ENCODE measurements at regions not wholly inside any gene's neighbourhood (a gene's known extent, or its start where the extent isn't known, plus 50 kb on each side); places are given as distances from the start of the nearest gene placed in this dataset.

GRCh38 chr9:16033921-16034691 lies 481.3 kb downstream of the CCDC171 start:
- H3K4me3 ChIP-seq = no peak overlapping the region
- TF ChIP-seq, protein P1, sequence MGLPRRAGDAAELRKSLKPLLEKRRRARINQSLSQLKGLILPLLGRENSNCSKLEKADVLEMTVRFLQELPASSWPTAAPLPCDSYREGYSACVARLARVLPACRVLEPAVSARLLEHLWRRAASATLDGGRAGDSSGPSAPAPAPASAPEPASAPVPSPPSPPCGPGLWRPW (IDR thresholded peaks at IDR 0.05) = no peak
- TF ChIP-seq FOXS1 (CRISPR knock-in tag; IDR thresholded peaks at IDR 0.05) (no peak), MAFK (IDR thresholded peaks at IDR 0.05; ENCODE audit: partially characterized antibody) (no peak), ZNF302 (CRISPR knock-in tag; IDR thresholded peaks at IDR 0.05) (no peak), EP300 (IDR thresholded peaks at IDR 0.05) (no peak), TP53 (CRISPR knock-in tag; IDR thresholded peaks at IDR 0.05) (no peak), TFCP2L1 (CRISPR knock-in tag; IDR thresholded peaks at IDR 0.05) (no peak), JUNB (IDR thresholded peaks at IDR 0.05) (no peak), CBX2 (IDR thresholded peaks at IDR 0.05; ENCODE audit: borderline replicate concordance, low read depth) (no peak), BHLHE40 (IDR thresholded peaks at IDR 0.05; ENCODE audit: low read depth, low read length) (no peak), RAD21 (conservative IDR thresholded peaks at IDR 0.05 in 1 of 2, IDR thresholded peaks at IDR 0.05 in 1 of 2) (no peak), ZSCAN20 (CRISPR knock-in tag; IDR thresholded peaks at IDR 0.05) (no peak), ZC3H11A (IDR thresholded peaks at IDR 0.05) (no peak), NPAS2 (CRISPR knock-in tag; IDR thresholded peaks at IDR 0.05; ENCODE audit: borderline replicate concordance) (no peak)
- no peaks in the 10 kb centered on the region for H3K4me1 ChIP-seq
- no peak overlapping the region for H3K4me2 ChIP-seq
- no peaks in the 10 kb centered on the region for H3K9me3 ChIP-seq
- WGBS (ENCODE audit: missing lambda C conversion rate) = 68% methylated on average over 10 of the region's 10 CpGs
- DNase-seq (ENCODE audit: low read depth in 1 of 2, low spot score in 1 of 2) (no peak), FAIRE-seq (no peak), ATAC-seq (no peak)
- POLR2A ChIA-PET = no interaction called here
- CTCF ChIA-PET = interaction anchor here (1.5 kb wide), 1 partner anchor 611 kb away, joined by 4 read pairs; no protein-coding TSS in a partner anchor
- no peak overlapping the region for H3K27ac ChIP-seq

- H3K4me1 ChIP-seq = 0 out of 3 replicates have a peak, but pooled peaks cover 2% of the 10 kb centered on the region
- TF ChIP-seq ZSCAN20 (CRISPR knock-in tag; IDR thresholded peaks at IDR 0.05) (no peak), RAD21 (conservative IDR thresholded peaks at IDR 0.05 in 1 of 2, IDR thresholded peaks at IDR 0.05 in 1 of 2) (0 out of 5 replicates have a peak, but pooled peaks of 1 of the 2 experiments have one; percentile 5)
- DNase-seq (ENCODE audit: low read depth in 1 of 2, low spot score in 1 of 2) (no peak), FAIRE-seq (no peak), ATAC-seq (peak in 1 of 2 experiments; percentile 38; a peak in 2 of 6 replicates)
- H3K4me3 ChIP-seq = no peak overlapping the region
- ChIA-PET CTCF (interaction anchor here (1.2 kb wide), 1 partner anchor 165 kb away, joined by 3 read pairs; no protein-coding TSS in a partner anchor), POLR2A (no interaction called here)
- no peak overlapping the region for H3K27ac ChIP-seq
- no peak overlapping the region for H3K4me2 ChIP-seq
- H3K9me3 ChIP-seq = no peaks in the 10 kb centered on the region
- WGBS (ENCODE audit: missing lambda C conversion rate) = 61% methylated on average over 11 of the region's 11 CpGs
Measured at GRCh38 chr9:16039218-16039987, 486.6 kb downstream of the CCDC171 start.

GRCh38 chr9:16039988-16040761 lies 487.3 kb downstream of the CCDC171 start:
- ATAC-seq = peak in 1 of 2 experiments; percentile 69; a peak in 4 of 6 replicates
- CTCF ChIA-PET = interaction anchor here (0.6 to 1.5 kb wide), 4 partner anchors 151 to 875 kb away, joined by 3 to 4 read pairs (median 3); no protein-coding TSS in a partner anchor

More at GRCh38 chr9:16039988-16040761, 487.3 kb downstream of the CCDC171 start:
- TF ChIP-seq RAD21 (conservative IDR thresholded peaks at IDR 0.05 in 1 of 2, IDR thresholded peaks at IDR 0.05 in 1 of 2) (no peak), JUN (IDR thresholded peaks at IDR 0.05) (no peak), E2F6 (IDR thresholded peaks at IDR 0.05; ENCODE audit: borderline replicate concordance, low read depth) (no peak)
- POLR2A ChIA-PET = no interaction called here
- 69% methylated on average over 10 of the region's 10 CpGs for WGBS (ENCODE audit: missing lambda C conversion rate)
- Histone ChIP-seq H3K4me3 (no peak overlapping the region), H3K27ac (0 out of 6 replicates have a peak overlapping the region, but pooled peaks of 1 of the 2 experiments have one; percentile 6), H3K9me3 (no peaks in the 10 kb centered on the region), H3K4me2 (no peak overlapping the region), H3K4me1 (0 out of 3 replicates have a peak, but pooled peaks cover 2% of the 10 kb centered on the region)
- FAIRE-seq (no peak), DNase-seq (ENCODE audit: low read depth in 1 of 2, low spot score in 1 of 2) (peak in 1 of 2 experiments; percentile 36)
